Liver (tissue), 3 donors: ENCODE measurements at regions not wholly inside any gene's neighbourhood (a gene's known extent, or its start where the extent isn't known, plus 50 kb on each side); places are given as distances from the start of the nearest gene placed in this dataset.
A peak's percentile ranks its signal among the peaks of the same experiment; 100 is the strongest.

ENCODE experiments used
- JUND ChIP-seq, 2 donors: IDR thresholded peaks; 2 replicates each; pipeline ENCODE4 v1.6.1; 2016; ENCODE audit warnings: antibody characterized with exemption in 2 of 2
- NR2F2 ChIP-seq: IDR thresholded peaks from 2 replicates; pipeline ENCODE4 v1.6.1; 2016; ENCODE audit warnings: antibody characterized with exemption
- RAD21 ChIP-seq, 2 donors: IDR thresholded peaks; 2 replicates each; pipeline ENCODE4 v1.6.1; 2016; ENCODE audit warnings: antibody characterized with exemption in 2 of 2, mild to moderate bottlenecking in 2 of 2
- RXRA ChIP-seq, 2 donors: IDR thresholded peaks; 2 replicates each; pipeline ENCODE4 v1.6.1; 2017 to 2018; ENCODE audit warnings: antibody characterized with exemption in 2 of 2, mild to moderate bottlenecking in 1 of 2
- SP1 ChIP-seq: IDR thresholded peaks from 2 replicates; pipeline ENCODE4 v1.6.1; 2018; ENCODE audit warnings: antibody characterized with exemption, mild to moderate bottlenecking
- YY1 ChIP-seq: IDR thresholded peaks from 2 replicates; pipeline ENCODE4 v1.6.1; 2016; ENCODE audit warnings: antibody characterized with exemption, mild to moderate bottlenecking
- TF ChIP-seq, protein P1 (sequence below): IDR thresholded peaks from 2 replicates; pipeline ENCODE4 v1.6.1; 2016; ENCODE audit warnings: antibody characterized with exemption, mild to moderate bottlenecking
- TF ChIP-seq, protein P2 (sequence below): fragments of 150-350 bp; IDR thresholded peaks from 2 replicates; pipeline ENCODE4 v1.5.1; 2017; ENCODE audit warnings: improper control_type of control experiment, low read depth, low read length; ENCODE audit not compliant: missing input control
- TF ChIP-seq, protein P3 (sequence below): IDR thresholded peaks from 2 replicates; pipeline ENCODE4 v1.6.1; 2016; ENCODE audit warnings: antibody characterized with exemption
- TF ChIP-seq, protein P4 (sequence below): IDR thresholded peaks from 2 replicates; pipeline ENCODE4 v1.6.1; 2016; ENCODE audit warnings: antibody characterized with exemption
- donor health status: healthy.
- donor health status: healthy.

DNA sequence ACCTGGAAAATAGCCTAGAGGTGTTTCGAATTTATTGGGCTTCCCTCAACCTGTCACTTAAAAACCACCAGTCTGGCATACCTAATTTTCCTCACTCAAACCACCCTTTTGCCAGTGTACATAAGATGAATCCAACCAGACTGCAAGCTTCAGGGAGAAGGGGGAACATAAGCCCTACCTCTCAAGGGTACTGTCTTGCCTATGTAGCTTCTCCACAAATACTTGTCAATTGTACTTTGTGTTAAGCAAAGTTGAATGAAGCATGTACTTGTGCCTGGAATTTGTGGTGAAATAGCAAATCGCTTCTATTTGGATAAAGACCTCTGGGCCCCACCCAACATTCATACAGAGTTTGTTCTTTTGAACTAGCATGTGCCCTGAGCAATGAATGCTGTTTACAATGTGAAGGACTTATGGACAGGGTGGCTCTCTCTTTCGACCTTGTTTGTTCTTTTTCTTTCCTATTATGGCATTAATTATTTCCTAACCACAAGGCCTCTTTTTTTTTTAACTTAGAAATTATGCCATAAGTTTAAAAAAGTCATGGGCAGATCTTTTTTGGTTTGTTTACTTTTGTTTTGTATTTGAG lies 580.2 kb downstream of the EBF1 start:
- no peak for TF ChIP-seq SP1
- TF ChIP-seq, protein P1, sequence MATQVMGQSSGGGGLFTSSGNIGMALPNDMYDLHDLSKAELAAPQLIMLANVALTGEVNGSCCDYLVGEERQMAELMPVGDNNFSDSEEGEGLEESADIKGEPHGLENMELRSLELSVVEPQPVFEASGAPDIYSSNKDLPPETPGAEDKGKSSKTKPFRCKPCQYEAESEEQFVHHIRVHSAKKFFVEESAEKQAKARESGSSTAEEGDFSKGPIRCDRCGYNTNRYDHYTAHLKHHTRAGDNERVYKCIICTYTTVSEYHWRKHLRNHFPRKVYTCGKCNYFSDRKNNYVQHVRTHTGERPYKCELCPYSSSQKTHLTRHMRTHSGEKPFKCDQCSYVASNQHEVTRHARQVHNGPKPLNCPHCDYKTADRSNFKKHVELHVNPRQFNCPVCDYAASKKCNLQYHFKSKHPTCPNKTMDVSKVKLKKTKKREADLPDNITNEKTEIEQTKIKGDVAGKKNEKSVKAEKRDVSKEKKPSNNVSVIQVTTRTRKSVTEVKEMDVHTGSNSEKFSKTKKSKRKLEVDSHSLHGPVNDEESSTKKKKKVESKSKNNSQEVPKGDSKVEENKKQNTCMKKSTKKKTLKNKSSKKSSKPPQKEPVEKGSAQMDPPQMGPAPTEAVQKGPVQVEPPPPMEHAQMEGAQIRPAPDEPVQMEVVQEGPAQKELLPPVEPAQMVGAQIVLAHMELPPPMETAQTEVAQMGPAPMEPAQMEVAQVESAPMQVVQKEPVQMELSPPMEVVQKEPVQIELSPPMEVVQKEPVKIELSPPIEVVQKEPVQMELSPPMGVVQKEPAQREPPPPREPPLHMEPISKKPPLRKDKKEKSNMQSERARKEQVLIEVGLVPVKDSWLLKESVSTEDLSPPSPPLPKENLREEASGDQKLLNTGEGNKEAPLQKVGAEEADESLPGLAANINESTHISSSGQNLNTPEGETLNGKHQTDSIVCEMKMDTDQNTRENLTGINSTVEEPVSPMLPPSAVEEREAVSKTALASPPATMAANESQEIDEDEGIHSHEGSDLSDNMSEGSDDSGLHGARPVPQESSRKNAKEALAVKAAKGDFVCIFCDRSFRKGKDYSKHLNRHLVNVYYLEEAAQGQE: no peak
- TF ChIP-seq, protein P2, sequence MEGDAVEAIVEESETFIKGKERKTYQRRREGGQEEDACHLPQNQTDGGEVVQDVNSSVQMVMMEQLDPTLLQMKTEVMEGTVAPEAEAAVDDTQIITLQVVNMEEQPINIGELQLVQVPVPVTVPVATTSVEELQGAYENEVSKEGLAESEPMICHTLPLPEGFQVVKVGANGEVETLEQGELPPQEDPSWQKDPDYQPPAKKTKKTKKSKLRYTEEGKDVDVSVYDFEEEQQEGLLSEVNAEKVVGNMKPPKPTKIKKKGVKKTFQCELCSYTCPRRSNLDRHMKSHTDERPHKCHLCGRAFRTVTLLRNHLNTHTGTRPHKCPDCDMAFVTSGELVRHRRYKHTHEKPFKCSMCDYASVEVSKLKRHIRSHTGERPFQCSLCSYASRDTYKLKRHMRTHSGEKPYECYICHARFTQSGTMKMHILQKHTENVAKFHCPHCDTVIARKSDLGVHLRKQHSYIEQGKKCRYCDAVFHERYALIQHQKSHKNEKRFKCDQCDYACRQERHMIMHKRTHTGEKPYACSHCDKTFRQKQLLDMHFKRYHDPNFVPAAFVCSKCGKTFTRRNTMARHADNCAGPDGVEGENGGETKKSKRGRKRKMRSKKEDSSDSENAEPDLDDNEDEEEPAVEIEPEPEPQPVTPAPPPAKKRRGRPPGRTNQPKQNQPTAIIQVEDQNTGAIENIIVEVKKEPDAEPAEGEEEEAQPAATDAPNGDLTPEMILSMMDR: no peak
- no peak for TF ChIP-seq RAD21 (IDR thresholded peaks at IDR 0.05)
- TF ChIP-seq, protein P3, sequence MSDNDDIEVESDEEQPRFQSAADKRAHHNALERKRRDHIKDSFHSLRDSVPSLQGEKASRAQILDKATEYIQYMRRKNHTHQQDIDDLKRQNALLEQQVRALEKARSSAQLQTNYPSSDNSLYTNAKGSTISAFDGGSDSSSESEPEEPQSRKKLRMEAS: no peak
- peak in 1 of 2 donors; percentile 47 for TF ChIP-seq RXRA (IDR thresholded peaks at IDR 0.05)
- TF ChIP-seq YY1: no peak
- TF ChIP-seq, protein P4, sequence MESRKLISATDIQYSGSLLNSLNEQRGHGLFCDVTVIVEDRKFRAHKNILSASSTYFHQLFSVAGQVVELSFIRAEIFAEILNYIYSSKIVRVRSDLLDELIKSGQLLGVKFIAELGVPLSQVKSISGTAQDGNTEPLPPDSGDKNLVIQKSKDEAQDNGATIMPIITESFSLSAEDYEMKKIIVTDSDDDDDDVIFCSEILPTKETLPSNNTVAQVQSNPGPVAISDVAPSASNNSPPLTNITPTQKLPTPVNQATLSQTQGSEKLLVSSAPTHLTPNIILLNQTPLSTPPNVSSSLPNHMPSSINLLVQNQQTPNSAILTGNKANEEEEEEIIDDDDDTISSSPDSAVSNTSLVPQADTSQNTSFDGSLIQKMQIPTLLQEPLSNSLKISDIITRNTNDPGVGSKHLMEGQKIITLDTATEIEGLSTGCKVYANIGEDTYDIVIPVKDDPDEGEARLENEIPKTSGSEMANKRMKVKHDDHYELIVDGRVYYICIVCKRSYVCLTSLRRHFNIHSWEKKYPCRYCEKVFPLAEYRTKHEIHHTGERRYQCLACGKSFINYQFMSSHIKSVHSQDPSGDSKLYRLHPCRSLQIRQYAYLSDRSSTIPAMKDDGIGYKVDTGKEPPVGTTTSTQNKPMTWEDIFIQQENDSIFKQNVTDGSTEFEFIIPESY: no peak
- no peak for TF ChIP-seq NR2F2
- no peak for TF ChIP-seq JUND (IDR thresholded peaks at IDR 0.05)
